ENCODE measurements at regions not wholly inside any gene's neighbourhood (a gene's known extent, or its start where the extent isn't known, plus 50 kb on each side); places are given as distances from the start of the nearest gene placed in this dataset.

- Histone ChIP-seq H3K27ac (ENCODE audit: low read depth, low read length) (no peak overlapping the region), H2BK5ac (ENCODE audit: low read depth, low read length) (no peak overlapping the region), H2AK5ac (ENCODE audit: low read depth, low read length) (no peak overlapping the region), H3K4ac (replicated peaks; ENCODE audit: insufficient read length, low read depth, low read length) (no peak overlapping the region), H2BK20ac (ENCODE audit: low read length) (no peak overlapping the region), H2BK12ac (ENCODE audit: low read depth, low read length) (no peak overlapping the region), H4K5ac (ENCODE audit: insufficient read length, low read depth, low read length) (no peak overlapping the region), H3K79me2 (ENCODE audit: control insufficient read depth in 1 of 2, insufficient read depth in 2 of 2, low read length in 2 of 2) (no peaks in the 10 kb centered on the region), H3K9me3 (ENCODE audit: insufficient read depth in 2 of 2, low read depth in 1 of 2, low read length in 1 of 2) (0 out of 4 replicates have a peak, but pooled peaks cover 0 to 7% of the 10 kb centered on the region in 2 experiments), H2BK15ac (ENCODE audit: low read length) (no peak overlapping the region), H4K91ac (replicated peaks; ENCODE audit: insufficient read length, low read length) (no peak overlapping the region), H3K27me3 (replicated peaks in 1 of 4; ENCODE audit: control insufficient read depth in 3 of 4, extremely low read depth in 1 of 4, insufficient read depth in 3 of 4, low read length in 3 of 4) (no peaks in the 10 kb centered on the region), H4K20me1 (replicated peaks in 1 of 2; ENCODE audit: control insufficient read depth in 1 of 2, insufficient read depth in 2 of 2, low read length in 2 of 2) (no peaks in the 10 kb centered on the region), H3K4me3 (ENCODE audit: extremely low read depth in 1 of 4, insufficient read depth in 2 of 4, low read depth in 3 of 4, low read length in 4 of 4) (no peak overlapping the region), H3K9ac (replicated peaks in 1 of 4; ENCODE audit: extremely low read depth in 1 of 4, low read depth in 3 of 4, low read length in 3 of 4) (no peak overlapping the region), H4K8ac (ENCODE audit: extremely low read depth, insufficient read depth, low read length) (no peak overlapping the region), H3K4me2 (ENCODE audit: insufficient read depth in 1 of 2, low read depth in 2 of 2, low read length in 2 of 2) (no peak overlapping the region), H3K56ac (replicated peaks; ENCODE audit: insufficient read length, low read depth, low read length) (no peak overlapping the region), H2AFZ (ENCODE audit: low read length) (no peak overlapping the region), H3K23ac (ENCODE audit: insufficient read length) (no peak overlapping the region), H3K36me3 (ENCODE audit: control insufficient read depth in 2 of 4, insufficient read depth in 4 of 4, low read length in 3 of 4) (no peaks in the 10 kb centered on the region), H2BK120ac (replicated peaks; ENCODE audit: low read depth, low read length) (no peak overlapping the region), H3K23me2 (ENCODE audit: low read depth, low read length) (no peaks in the 10 kb centered on the region), H3K14ac (ENCODE audit: insufficient read length) (no peak overlapping the region), H3K79me1 (ENCODE audit: low read depth, low read length) (no peaks in the 10 kb centered on the region), H3K4me1 (replicated peaks in 1 of 4; ENCODE audit: control insufficient read depth in 3 of 4, insufficient read depth in 4 of 4, low read length in 3 of 4) (peaks cover 0 to 5% (median 2%) of the 10 kb centered on the region in 4 experiments; a peak in 2 of 7 replicates), H3K18ac (ENCODE audit: extremely low read depth, low read length) (no peak overlapping the region)
- 97% methylated on average over 8 of the region's 8 CpGs; no CpG with 5 or more reads in 1 of the 2 experiments for WGBS, 2 experiments (ENCODE audit: extremely low coverage in 1 of 2, insufficient coverage in 1 of 2, insufficient read length in 1 of 2, insufficient replicate concordance in 2 of 2, low coverage in 1 of 2, low lambda C conversion rate in 2 of 2, missing lambda C conversion rate in 1 of 2)
- no peak for FAIRE-seq
- CTCF ChIA-PET (ENCODE audit: partially characterized antibody): interaction anchor here (0.8 to 2.2 kb wide), 5 partner anchors 10 to 183 kb away, joined by 3 to 6 read pairs (median 5); no protein-coding TSS in a partner anchor
- peak in 1 of 2 experiments; percentile 29 for DNase-seq (ENCODE audit: low read depth in 1 of 2, low spot score in 2 of 2)
- POLR2A ChIA-PET (ENCODE audit: partially characterized antibody): no interaction called here
- TF ChIP-seq PHF8 (conservative IDR thresholded peaks at IDR 0.05; ENCODE audit: low read depth, low read length) (no peak), POLR2AphosphoS5 (IDR thresholded peaks at IDR 0.05; ENCODE audit: low read depth, low read length) (no peak), EGR1 (IDR thresholded peaks at IDR 0.05; ENCODE audit: borderline replicate concordance, low read depth, low read length) (no peak), YY1 (IDR thresholded peaks at IDR 0.05; ENCODE audit: low read depth, low read length) (no peak), SP2 (IDR thresholded peaks at IDR 0.05; ENCODE audit: low read length) (no peak), HDAC2 (IDR thresholded peaks at IDR 0.05; ENCODE audit: borderline replicate concordance in 1 of 2, low read depth in 2 of 2, low read length in 2 of 2) (no peak), GABPA (IDR thresholded peaks at IDR 0.05; ENCODE audit: borderline replicate concordance, insufficient read depth, low read length) (no peak), ASH2L (IDR thresholded peaks at IDR 0.05; ENCODE audit: low read length) (no peak), KDM5A (IDR thresholded peaks at IDR 0.05; ENCODE audit: low read length) (no peak), CTCF (IDR thresholded peaks at IDR 0.05; ENCODE audit: control extremely low read depth in 1 of 3, insufficient read depth in 1 of 3, low read depth in 1 of 3, low read length in 3 of 3) (no peak), BCL11A (IDR thresholded peaks at IDR 0.05; ENCODE audit: low read depth in 2 of 2, low read length in 2 of 2) (no peak), CHD2 (IDR thresholded peaks at IDR 0.05; ENCODE audit: low read length) (no peak), TAF7 (optimal IDR thresholded peaks at IDR 0.05; ENCODE audit: borderline replicate concordance, low read depth, low read length) (no peak)
These were observed 147.3 kb upstream of the WNT4 start for GRCh38 chr1:22290157-22290556.

Data from H1 (cell line).